Neural cell (in vitro differentiated cells): ENCODE measurements at regions not wholly inside any gene's neighbourhood (a gene's known extent, or its start where the extent isn't known, plus 50 kb on each side); places are given as distances from the start of the nearest gene placed in this dataset.

Experiments used
- EP300 ChIP-seq: fragments of 450-650 bp; conservative IDR thresholded peaks from 2 replicates; pipeline ENCODE4 v1.6.1; 2014; ENCODE audit warnings: antibody characterized with exemption, mild to moderate bottlenecking, moderate library complexity; ENCODE audit not compliant: poor library complexity, severe bottlenecking
- EZH2 ChIP-seq: fragments of 200-600, 300-800 bp; shearing (Covaris generic), sonication (generic); IDR thresholded peaks from 2 replicates; pipeline ENCODE4 v1.6.1; 2014; ENCODE audit warnings: antibody characterized with exemption, low read length, borderline replicate concordance, mild to moderate bottlenecking; ENCODE audit not compliant: insufficient read depth, poor library complexity, severe bottlenecking
- RAD21 ChIP-seq: fragments of 450-650 bp; conservative IDR thresholded peaks from 2 replicates; pipeline ENCODE4 v1.6.1; 2014; ENCODE audit warnings: antibody characterized with exemption, mild to moderate bottlenecking, moderate library complexity
- SMC3 ChIP-seq: fragments of 450-650 bp; conservative IDR thresholded peaks from 2 replicates; pipeline ENCODE4 v1.6.1; 2014; ENCODE audit warnings: antibody characterized with exemption, mild to moderate bottlenecking, moderate library complexity; ENCODE audit not compliant: poor library complexity
- TAF1 ChIP-seq: IDR thresholded peaks from 2 replicates; pipeline ENCODE4 v1.6.1; 2012; ENCODE audit warnings: low read depth
- TF ChIP-seq, protein P1 (sequence below): fragments of 450-650 bp; IDR thresholded peaks from 2 replicates; pipeline ENCODE4 v1.5.1; 2014; ENCODE audit warnings: antibody characterized with exemption, mild to moderate bottlenecking, moderate library complexity; ENCODE audit not compliant: poor library complexity, severe bottlenecking

DNA sequence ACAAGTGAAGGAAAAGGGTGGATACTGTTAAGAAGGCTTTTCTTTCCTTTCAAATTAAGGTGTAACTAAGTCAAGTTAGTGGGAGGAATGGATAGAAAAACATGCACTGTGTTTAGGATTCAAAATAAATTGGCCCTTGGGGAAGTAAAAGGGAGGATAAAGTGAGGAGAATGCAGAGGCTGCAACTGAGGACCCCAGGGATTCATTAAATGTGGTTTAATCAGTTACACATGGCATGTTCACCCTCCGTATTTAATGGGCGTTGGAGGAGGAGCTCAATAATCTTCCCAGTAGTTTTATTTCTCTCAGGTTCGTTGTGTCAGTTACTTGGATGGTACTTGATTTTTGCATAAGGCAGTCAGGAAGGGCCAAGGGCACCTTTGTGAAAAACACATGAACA, 966.3 kb downstream of the JRKL start:
- TF ChIP-seq TAF1 (no peak), EZH2 (no peak), EP300 (no peak), RAD21 (no peak), SMC3 (no peak)
- TF ChIP-seq, protein P1, sequence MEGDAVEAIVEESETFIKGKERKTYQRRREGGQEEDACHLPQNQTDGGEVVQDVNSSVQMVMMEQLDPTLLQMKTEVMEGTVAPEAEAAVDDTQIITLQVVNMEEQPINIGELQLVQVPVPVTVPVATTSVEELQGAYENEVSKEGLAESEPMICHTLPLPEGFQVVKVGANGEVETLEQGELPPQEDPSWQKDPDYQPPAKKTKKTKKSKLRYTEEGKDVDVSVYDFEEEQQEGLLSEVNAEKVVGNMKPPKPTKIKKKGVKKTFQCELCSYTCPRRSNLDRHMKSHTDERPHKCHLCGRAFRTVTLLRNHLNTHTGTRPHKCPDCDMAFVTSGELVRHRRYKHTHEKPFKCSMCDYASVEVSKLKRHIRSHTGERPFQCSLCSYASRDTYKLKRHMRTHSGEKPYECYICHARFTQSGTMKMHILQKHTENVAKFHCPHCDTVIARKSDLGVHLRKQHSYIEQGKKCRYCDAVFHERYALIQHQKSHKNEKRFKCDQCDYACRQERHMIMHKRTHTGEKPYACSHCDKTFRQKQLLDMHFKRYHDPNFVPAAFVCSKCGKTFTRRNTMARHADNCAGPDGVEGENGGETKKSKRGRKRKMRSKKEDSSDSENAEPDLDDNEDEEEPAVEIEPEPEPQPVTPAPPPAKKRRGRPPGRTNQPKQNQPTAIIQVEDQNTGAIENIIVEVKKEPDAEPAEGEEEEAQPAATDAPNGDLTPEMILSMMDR, result no peak
